HCT116 (cell line): ENCODE measurements at regions not wholly inside any gene's neighbourhood (a gene's known extent, or its start where the extent isn't known, plus 50 kb on each side); places are given as distances from the start of the nearest gene placed in this dataset.

Experiments used
- ATAC-seq: fragments of 200-7000 bp; cut with Tn5 transposase; 2 replicates; pipeline ENCODE4 v1.9.1; 2020; ENCODE audit warnings: mild to moderate bottlenecking, moderate library complexity
- BruUV-seq: library from RNA; stranded (reverse); fragments of 400-500 nt; replicated peaks from 2 replicates; lab custom pipeline; 2021; lab: Mats Ljungman, UMichigan
- CTCF ChIA-PET: fragments of 300-600 bp; sonication (Branson Sonifier 250); formaldehyde crosslinking; loops from one replicate; lab custom pipeline; 2021; ENCODE audit warnings: antibody characterized with exemption; lab: Charles Lee
- POLR2A ChIA-PET: fragments of 300-600, 350-600 bp; sonication (Branson Sonifier 250); formaldehyde crosslinking; loops from one replicate; lab custom pipeline; 2021; ENCODE audit warnings: antibody characterized with exemption; lab: Charles Lee
- RAD21 ChIA-PET, 2 experiments: fragments of 300-600 bp; sonication (Branson Sonifier 250); formaldehyde crosslinking; loops; one replicate each; lab custom pipeline; 2023; ENCODE audit warnings: low total read pairs in 2 of 2; ENCODE audit not compliant: uncharacterized antibody in 2 of 2, unreplicated experiment in 2 of 2, low non-redundant PET in 1 of 2; lab: Charles Lee
- DNase-seq: peaks from one replicate; pipeline ENCODE4 v3.0.0-alpha.2; 2010; ENCODE audit warnings: low read depth, low spot score
- H2AFZ ChIP-seq: fragments of 200-600 bp; shearing (Covaris generic), sonication (generic); 2 replicates; pipeline ENCODE4 v1.6.1; 2017; ENCODE audit warnings: low read depth, mixed run types, mixed read lengths, antibody characterized with exemption, low read length; ENCODE audit not compliant: poor library complexity, severe bottlenecking
- H3K27ac ChIP-seq: 2 replicates; pipeline ENCODE4 v1.5.1; 2012; ENCODE audit warnings: low read depth, low read length
- H3K27me3 ChIP-seq: fragments of 200-600 bp; sonication (generic); 2 replicates; pipeline ENCODE4 v1.6.1; 2016; ENCODE audit warnings: mixed run types, low read length, mixed read lengths; ENCODE audit not compliant: insufficient read depth
- H3K36me3 ChIP-seq, 2 experiments: fragments of 200-500 bp in 1 of 2; fragments of 200-600 bp in 1 of 2; sonication (Bioruptor generic) in 1 of 2; sonication (generic) in 1 of 2; 2 replicates each; pipeline versions ENCODE4 v1.5.1 to v1.6.1; 2014 to 2016; ENCODE audit warnings: low read length in 2 of 2, inconsistent platforms in 1 of 2, mixed read lengths in 1 of 2, mixed run types in 1 of 2; ENCODE audit not compliant: insufficient read depth in 2 of 2, control insufficient read depth in 1 of 2
- H3K4me1 ChIP-seq, 2 experiments: fragments of 200-600 bp in 1 of 2; sonication (generic) in 1 of 2; 2 replicates each; pipeline versions ENCODE4 v1.5.1 to v1.6.1; 2012 to 2017; ENCODE audit warnings: low read length in 2 of 2, inconsistent platforms in 1 of 2, mild to moderate bottlenecking in 1 of 2, mixed read lengths in 1 of 2, mixed run types in 1 of 2, moderate library complexity in 1 of 2; ENCODE audit not compliant: insufficient read depth in 2 of 2, control insufficient read depth in 1 of 2
- H3K4me2 ChIP-seq: fragments of 200-600 bp; sonication (generic); 2 replicates; pipeline ENCODE4 v1.6.1; 2017; ENCODE audit warnings: mixed run types, low read length, mixed read lengths
- H3K4me3 ChIP-seq, 2 experiments: fragments of 200-600 bp in 1 of 2; sonication (generic) in 1 of 2; replicated peaks in 1 of 2; 2 replicates each; pipeline ENCODE4 v1.5.1; 2011 to 2016; ENCODE audit warnings: low read length in 2 of 2, control low read depth in 1 of 2, low read depth in 1 of 2, mild to moderate bottlenecking in 1 of 2, mixed read lengths in 1 of 2, mixed run types in 1 of 2
- H3K79me2 ChIP-seq: fragments of 200-600 bp; sonication (generic); 2 replicates; pipeline ENCODE4 v1.6.1; 2017; ENCODE audit warnings: mild to moderate bottlenecking, mixed run types, low read length, moderate library complexity, mixed read lengths; ENCODE audit not compliant: insufficient read depth
- H3K9ac ChIP-seq: fragments of 200-600 bp; sonication (generic); 2 replicates; pipeline ENCODE4 v1.6.1; 2016; ENCODE audit warnings: low read length, mixed read lengths
- H3K9me2 ChIP-seq: fragments of 200-600 bp; sonication (generic), shearing (Covaris generic); 2 replicates; pipeline ENCODE4 v1.6.1; 2017; ENCODE audit warnings: mixed run types, mild to moderate bottlenecking, moderate library complexity; ENCODE audit not compliant: insufficient read depth
- H3K9me3 ChIP-seq, 2 experiments: fragments of 200-500 bp in 1 of 2; fragments of 200-600 bp in 1 of 2; sonication (Bioruptor generic) in 1 of 2; sonication (generic) in 1 of 2; 2 replicates each; pipeline ENCODE4 v1.6.1; 2014 to 2017; ENCODE audit warnings: low read length in 2 of 2, mixed read lengths in 2 of 2, inconsistent platforms in 1 of 2, low read depth in 1 of 2, mild to moderate bottlenecking in 1 of 2, mixed run types in 1 of 2, moderate library complexity in 1 of 2; ENCODE audit not compliant: control insufficient read depth in 1 of 2, insufficient read depth in 1 of 2
- H4K20me1 ChIP-seq: fragments of 200-600 bp; sonication (generic), shearing (Covaris generic); 2 replicates; pipeline ENCODE4 v1.6.1; 2017; ENCODE audit warnings: mixed run types, mild to moderate bottlenecking, moderate library complexity; ENCODE audit not compliant: insufficient read depth
- ATF3 ChIP-seq: IDR thresholded peaks from 2 replicates; pipeline ENCODE4 v1.6.1; 2012
- CBX3 ChIP-seq: IDR thresholded peaks from 2 replicates; pipeline ENCODE4 v1.6.1; 2012; ENCODE audit warnings: low read depth
- CEBPB ChIP-seq: IDR thresholded peaks from 2 replicates; pipeline ENCODE4 v1.6.1; 2012; ENCODE audit warnings: low read depth
- CTCF ChIP-seq, 3 experiments: fragments of 200-600 bp in 1 of 3; sonication (generic) in 1 of 3; IDR thresholded peaks in 2 of 3; conservative IDR thresholded peaks in 1 of 3; 2 replicates each; pipeline ENCODE4 v1.5.1; 2012 to 2017; ENCODE audit warnings: low read depth in 2 of 3, low read length in 2 of 3, antibody characterized with exemption in 1 of 3, borderline replicate concordance in 1 of 3, control low read depth in 1 of 3, mild to moderate bottlenecking in 1 of 3, mixed read lengths in 1 of 3, mixed run types in 1 of 3, moderate library complexity in 1 of 3; ENCODE audit not compliant: insufficient read depth in 1 of 3
- ELF1 ChIP-seq: IDR thresholded peaks from 2 replicates; pipeline ENCODE4 v1.6.1; 2012; ENCODE audit warnings: low read depth, borderline replicate concordance
- FOSL1 ChIP-seq: IDR thresholded peaks from 2 replicates; pipeline ENCODE4 v1.6.1; 2012; ENCODE audit warnings: low read depth
- JUND ChIP-seq: IDR thresholded peaks from 2 replicates; pipeline ENCODE4 v1.6.1; 2012
- POLR2AphosphoS5 ChIP-seq: IDR thresholded peaks from 2 replicates; pipeline ENCODE4 v1.6.1; 2011; ENCODE audit warnings: mild to moderate bottlenecking, low read depth, low read length, moderate library complexity
- RAD21 ChIP-seq: IDR thresholded peaks from 2 replicates; pipeline ENCODE4 v1.6.1; 2012; ENCODE audit warnings: low read depth, mild to moderate bottlenecking
- TCF7L2 ChIP-seq: IDR thresholded peaks from 2 replicates; pipeline ENCODE4 v1.7.0; 2011; ENCODE audit warnings: borderline replicate concordance, inconsistent platforms; ENCODE audit not compliant: insufficient read depth, insufficient read length; ENCODE audit errors: extremely low read depth
- YY1 ChIP-seq: IDR thresholded peaks from 2 replicates; pipeline ENCODE4 v1.6.1; 2011; ENCODE audit warnings: low read length, low read depth, moderate library complexity, mild to moderate bottlenecking; ENCODE audit not compliant: insufficient replicate concordance; ENCODE audit errors: extremely low read depth
- ZBTB33 ChIP-seq: IDR thresholded peaks from 2 replicates; pipeline ENCODE4 v1.6.1; 2011; ENCODE audit warnings: mild to moderate bottlenecking, low read length, moderate library complexity; ENCODE audit not compliant: insufficient replicate concordance; ENCODE audit errors: extremely low read depth
- ZFX ChIP-seq: fragments of 450-650 bp; IDR thresholded peaks from 2 replicates; pipeline ENCODE4 v1.6.1; 2017
- intact Hi-C: fragments of 100-400 bp; cut with micrococcal nuclease; formaldehyde crosslinking; loops from 2 replicates; pipeline ENCODE4 v1.10.0; 2022

GRCh38 chr1:199545780-199546179 lies 481.7 kb upstream of the NR5A2 start (continued):
- TF ChIP-seq CBX3 (peak; percentile 28; the same call in 1 of the 2 replicates), FOSL1 (no peak), YY1 (peak; percentile 43), CEBPB (no peak), CTCF (IDR thresholded peaks at IDR 0.05 in 2 of 3, conservative IDR thresholded peaks at IDR 0.05 in 1 of 3; ENCODE audit: borderline replicate concordance in 1 of 3, insufficient read depth in 1 of 3, low read depth in 2 of 3, low read length in 2 of 3) (peak; percentile 12 to 62 (median 55); a peak in 4 of 6 replicates), ZFX (no peak)
- TF ChIP-seq, all 23 proteins: peak for 4

GRCh38 chr1:199546323-199546722 lies 481.2 kb upstream of the NR5A2 start:
- no peak for ATAC-seq
- Histone ChIP-seq H3K9me3 (no peaks in the 10 kb centered on the region), H2AFZ (no peak overlapping the region), H3K9me2 (no peaks in the 10 kb centered on the region), H3K27me3 (no peaks in the 10 kb centered on the region), H4K20me1 (no peaks in the 10 kb centered on the region), H3K4me2 (no peak overlapping the region), H3K9ac (no peak overlapping the region), H3K4me3 (no peak overlapping the region), H3K79me2 (no peaks in the 10 kb centered on the region), H3K36me3 (no peaks in the 10 kb centered on the region), H3K4me1 (no peaks in the 10 kb centered on the region), H3K27ac (no peak overlapping the region)
- BruUV-seq, result no TSS peak
- POLR2A ChIA-PET, result no interaction called here
- RAD21 ChIA-PET, result no interaction called here
- CTCF ChIA-PET, result interaction anchor here (0.6 kb wide), 1 partner anchor 964 kb away, joined by 3 read pairs; no protein-coding TSS in a partner anchor
- no peak for TF ChIP-seq FOSL1
- no peak for TF ChIP-seq ATF3
- TF ChIP-seq JUND, result no peak
- TF ChIP-seq ELF1, result no peak
- TF ChIP-seq ZFX, result no peak
- no peak for TF ChIP-seq YY1
- TF ChIP-seq ZBTB33, result no peak
- no peak for TF ChIP-seq RAD21
- no peak for TF ChIP-seq POLR2AphosphoS5
- no peak for TF ChIP-seq TCF7L2
- intact Hi-C loops, result loop anchor here (10.0 kb wide), 2 partner anchors 728 to 968 kb away; no protein-coding TSS in a partner anchor
- no peak for DNase-seq
